Liver (tissue), 3 donors: ENCODE measurements at regions not wholly inside any gene's neighbourhood (a gene's known extent, or its start where the extent isn't known, plus 50 kb on each side); places are given as distances from the start of the nearest gene placed in this dataset.
"Not testable (repeated sequence)": the region's sequence is repeated elsewhere in the genome, so short reads cannot be mapped to it uniquely, and the experiment has no call there.

Experiments used
- EGR1 ChIP-seq, 2 donors: IDR thresholded peaks; 2 replicates each; pipeline ENCODE4 v1.6.1; 2016 to 2018; ENCODE audit warnings: antibody characterized with exemption in 2 of 2, low read depth in 2 of 2
- JUND ChIP-seq, 2 donors: IDR thresholded peaks; 2 replicates each; pipeline ENCODE4 v1.6.1; 2016; ENCODE audit warnings: antibody characterized with exemption in 2 of 2
- MAX ChIP-seq: IDR thresholded peaks from 2 replicates; pipeline ENCODE4 v1.6.1; 2016; ENCODE audit warnings: antibody characterized with exemption
- RAD21 ChIP-seq, 2 donors: IDR thresholded peaks; 2 replicates each; pipeline ENCODE4 v1.6.1; 2016; ENCODE audit warnings: antibody characterized with exemption in 2 of 2, mild to moderate bottlenecking in 2 of 2
- TAF1 ChIP-seq: conservative IDR thresholded peaks from 2 replicates; pipeline ENCODE4 v1.6.1; 2016; ENCODE audit warnings: antibody characterized with exemption, mild to moderate bottlenecking
- YY1 ChIP-seq: IDR thresholded peaks from 2 replicates; pipeline ENCODE4 v1.6.1; 2016; ENCODE audit warnings: antibody characterized with exemption, mild to moderate bottlenecking
- TF ChIP-seq, protein P1 (sequence below): fragments of 150-350 bp; IDR thresholded peaks from 2 replicates; pipeline ENCODE4 v1.5.1; 2017; ENCODE audit warnings: improper control_type of control experiment, low read depth, low read length; ENCODE audit not compliant: missing input control
- TF ChIP-seq, protein P2 (sequence below): IDR thresholded peaks from 2 replicates; pipeline ENCODE4 v1.6.1; 2016; ENCODE audit warnings: antibody characterized with exemption
- donor health status: healthy.
- donor health status: healthy.

DNA sequence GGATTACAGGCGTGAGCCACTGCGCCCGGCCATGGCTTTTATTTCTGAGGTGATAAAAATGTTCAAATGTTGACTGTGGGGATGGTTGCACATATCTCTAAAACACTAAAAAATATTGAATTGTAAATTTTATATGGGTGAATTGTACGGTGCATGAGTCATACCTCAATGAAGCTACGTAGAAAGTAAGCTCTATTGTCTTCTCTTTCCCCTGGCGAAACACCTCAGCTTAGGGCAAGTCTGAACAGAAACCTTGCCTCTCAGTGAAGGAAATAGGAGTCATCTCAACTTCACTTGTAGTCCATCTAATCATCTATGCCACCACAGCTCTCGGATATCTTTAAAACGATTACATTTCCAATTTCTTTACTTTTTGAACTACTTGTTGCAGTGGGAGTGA, 238.2 kb downstream of the SPATA31A6 start:
- TF ChIP-seq, protein P1, sequence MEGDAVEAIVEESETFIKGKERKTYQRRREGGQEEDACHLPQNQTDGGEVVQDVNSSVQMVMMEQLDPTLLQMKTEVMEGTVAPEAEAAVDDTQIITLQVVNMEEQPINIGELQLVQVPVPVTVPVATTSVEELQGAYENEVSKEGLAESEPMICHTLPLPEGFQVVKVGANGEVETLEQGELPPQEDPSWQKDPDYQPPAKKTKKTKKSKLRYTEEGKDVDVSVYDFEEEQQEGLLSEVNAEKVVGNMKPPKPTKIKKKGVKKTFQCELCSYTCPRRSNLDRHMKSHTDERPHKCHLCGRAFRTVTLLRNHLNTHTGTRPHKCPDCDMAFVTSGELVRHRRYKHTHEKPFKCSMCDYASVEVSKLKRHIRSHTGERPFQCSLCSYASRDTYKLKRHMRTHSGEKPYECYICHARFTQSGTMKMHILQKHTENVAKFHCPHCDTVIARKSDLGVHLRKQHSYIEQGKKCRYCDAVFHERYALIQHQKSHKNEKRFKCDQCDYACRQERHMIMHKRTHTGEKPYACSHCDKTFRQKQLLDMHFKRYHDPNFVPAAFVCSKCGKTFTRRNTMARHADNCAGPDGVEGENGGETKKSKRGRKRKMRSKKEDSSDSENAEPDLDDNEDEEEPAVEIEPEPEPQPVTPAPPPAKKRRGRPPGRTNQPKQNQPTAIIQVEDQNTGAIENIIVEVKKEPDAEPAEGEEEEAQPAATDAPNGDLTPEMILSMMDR: not testable (repeated sequence)
- TF ChIP-seq, protein P2, sequence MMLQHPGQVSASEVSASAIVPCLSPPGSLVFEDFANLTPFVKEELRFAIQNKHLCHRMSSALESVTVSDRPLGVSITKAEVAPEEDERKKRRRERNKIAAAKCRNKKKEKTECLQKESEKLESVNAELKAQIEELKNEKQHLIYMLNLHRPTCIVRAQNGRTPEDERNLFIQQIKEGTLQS: not testable (repeated sequence)
- not testable (repeated sequence) for TF ChIP-seq EGR1 (IDR thresholded peaks at IDR 0.05; ENCODE audit: low read depth in 2 of 2); YY1; JUND (IDR thresholded peaks at IDR 0.05); TAF1; RAD21 (IDR thresholded peaks at IDR 0.05); MAX
